HL-60 (cell line): ENCODE measurements at regions not wholly inside any gene's neighbourhood (a gene's known extent, or its start where the extent isn't known, plus 50 kb on each side); places are given as distances from the start of the nearest gene placed in this dataset.

ENCODE experiments used
- DNase-seq, 2 experiments: peaks; one replicate each; pipeline ENCODE4 v3.0.0-alpha.2; 2010 to 2020; ENCODE audit warnings: low read depth in 1 of 2, low spot score in 1 of 2
- H3K27ac ChIP-seq: fragments of 250-450 bp; sonication (Bioruptor Pico); replicated peaks from 2 replicates; pipeline ENCODE4 v1.5.1; 2020; ENCODE audit warnings: mild to moderate bottlenecking, moderate library complexity
- H3K27me3 ChIP-seq: fragments of 250-450 bp; sonication (Bioruptor Pico); 2 replicates; pipeline ENCODE4 v1.5.1; 2021; ENCODE audit warnings: mild to moderate bottlenecking, moderate library complexity; ENCODE audit not compliant: insufficient read depth, poor library complexity, severe bottlenecking
- H3K4me3 ChIP-seq: replicated peaks from 2 replicates; pipeline ENCODE4 v1.5.1; 2011; ENCODE audit warnings: mild to moderate bottlenecking, control low read depth, low read length; ENCODE audit not compliant: insufficient read depth
- GABPA ChIP-seq: IDR thresholded peaks from 2 replicates; pipeline ENCODE4 v1.6.1; 2012; ENCODE audit warnings: low read depth
- POLR2AphosphoS5 ChIP-seq: IDR thresholded peaks from 2 replicates; pipeline ENCODE4 v1.6.1; 2012; ENCODE audit warnings: low read depth
- SPI1 ChIP-seq: IDR thresholded peaks from 2 replicates; pipeline ENCODE4 v1.6.1; 2012; ENCODE audit warnings: low read depth, mild to moderate bottlenecking, borderline replicate concordance
- TF ChIP-seq, protein P1 (sequence below): IDR thresholded peaks from 2 replicates; pipeline ENCODE4 v1.6.1; 2012; ENCODE audit warnings: low read depth; ENCODE audit not compliant: insufficient replicate concordance
- TF ChIP-seq, protein P2 (sequence below): IDR thresholded peaks from one replicate; pipeline ENCODE4 v1.5.1; 2011; ENCODE audit warnings: low read length, control low read depth, inconsistent platforms; ENCODE audit not compliant: insufficient read depth

DNA sequence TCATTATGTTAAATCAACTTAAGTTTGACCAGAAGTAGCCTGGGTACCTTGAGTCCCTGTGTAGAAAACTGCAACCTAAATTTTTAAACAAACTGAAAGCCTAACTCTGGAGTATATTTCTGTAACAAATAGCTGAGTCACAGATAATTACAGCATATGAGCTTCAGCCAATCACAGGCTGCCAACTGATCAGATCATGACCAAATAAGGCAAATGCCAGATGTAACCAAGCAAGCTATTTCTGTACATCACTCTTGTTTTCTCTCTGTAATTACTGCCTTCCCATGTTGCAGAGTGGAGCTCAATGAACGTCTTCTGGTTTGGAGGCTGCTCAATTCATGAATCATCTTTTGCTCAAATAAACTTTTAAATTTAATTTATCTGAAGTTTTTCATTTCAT is 980.9 kb upstream of the DIAPH2 start:
- no peak for DNase-seq
- H3K27ac ChIP-seq, result no peak overlapping the region
- TF ChIP-seq, protein P1, sequence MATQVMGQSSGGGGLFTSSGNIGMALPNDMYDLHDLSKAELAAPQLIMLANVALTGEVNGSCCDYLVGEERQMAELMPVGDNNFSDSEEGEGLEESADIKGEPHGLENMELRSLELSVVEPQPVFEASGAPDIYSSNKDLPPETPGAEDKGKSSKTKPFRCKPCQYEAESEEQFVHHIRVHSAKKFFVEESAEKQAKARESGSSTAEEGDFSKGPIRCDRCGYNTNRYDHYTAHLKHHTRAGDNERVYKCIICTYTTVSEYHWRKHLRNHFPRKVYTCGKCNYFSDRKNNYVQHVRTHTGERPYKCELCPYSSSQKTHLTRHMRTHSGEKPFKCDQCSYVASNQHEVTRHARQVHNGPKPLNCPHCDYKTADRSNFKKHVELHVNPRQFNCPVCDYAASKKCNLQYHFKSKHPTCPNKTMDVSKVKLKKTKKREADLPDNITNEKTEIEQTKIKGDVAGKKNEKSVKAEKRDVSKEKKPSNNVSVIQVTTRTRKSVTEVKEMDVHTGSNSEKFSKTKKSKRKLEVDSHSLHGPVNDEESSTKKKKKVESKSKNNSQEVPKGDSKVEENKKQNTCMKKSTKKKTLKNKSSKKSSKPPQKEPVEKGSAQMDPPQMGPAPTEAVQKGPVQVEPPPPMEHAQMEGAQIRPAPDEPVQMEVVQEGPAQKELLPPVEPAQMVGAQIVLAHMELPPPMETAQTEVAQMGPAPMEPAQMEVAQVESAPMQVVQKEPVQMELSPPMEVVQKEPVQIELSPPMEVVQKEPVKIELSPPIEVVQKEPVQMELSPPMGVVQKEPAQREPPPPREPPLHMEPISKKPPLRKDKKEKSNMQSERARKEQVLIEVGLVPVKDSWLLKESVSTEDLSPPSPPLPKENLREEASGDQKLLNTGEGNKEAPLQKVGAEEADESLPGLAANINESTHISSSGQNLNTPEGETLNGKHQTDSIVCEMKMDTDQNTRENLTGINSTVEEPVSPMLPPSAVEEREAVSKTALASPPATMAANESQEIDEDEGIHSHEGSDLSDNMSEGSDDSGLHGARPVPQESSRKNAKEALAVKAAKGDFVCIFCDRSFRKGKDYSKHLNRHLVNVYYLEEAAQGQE, result no peak
- TF ChIP-seq, protein P2, sequence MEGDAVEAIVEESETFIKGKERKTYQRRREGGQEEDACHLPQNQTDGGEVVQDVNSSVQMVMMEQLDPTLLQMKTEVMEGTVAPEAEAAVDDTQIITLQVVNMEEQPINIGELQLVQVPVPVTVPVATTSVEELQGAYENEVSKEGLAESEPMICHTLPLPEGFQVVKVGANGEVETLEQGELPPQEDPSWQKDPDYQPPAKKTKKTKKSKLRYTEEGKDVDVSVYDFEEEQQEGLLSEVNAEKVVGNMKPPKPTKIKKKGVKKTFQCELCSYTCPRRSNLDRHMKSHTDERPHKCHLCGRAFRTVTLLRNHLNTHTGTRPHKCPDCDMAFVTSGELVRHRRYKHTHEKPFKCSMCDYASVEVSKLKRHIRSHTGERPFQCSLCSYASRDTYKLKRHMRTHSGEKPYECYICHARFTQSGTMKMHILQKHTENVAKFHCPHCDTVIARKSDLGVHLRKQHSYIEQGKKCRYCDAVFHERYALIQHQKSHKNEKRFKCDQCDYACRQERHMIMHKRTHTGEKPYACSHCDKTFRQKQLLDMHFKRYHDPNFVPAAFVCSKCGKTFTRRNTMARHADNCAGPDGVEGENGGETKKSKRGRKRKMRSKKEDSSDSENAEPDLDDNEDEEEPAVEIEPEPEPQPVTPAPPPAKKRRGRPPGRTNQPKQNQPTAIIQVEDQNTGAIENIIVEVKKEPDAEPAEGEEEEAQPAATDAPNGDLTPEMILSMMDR, result no peak
- TF ChIP-seq SPI1, result no peak
- TF ChIP-seq POLR2AphosphoS5, result no peak
- no peak for TF ChIP-seq GABPA
- no peak overlapping the region for H3K4me3 ChIP-seq
- no peaks in the 10 kb centered on the region for H3K27me3 ChIP-seq

DNA sequence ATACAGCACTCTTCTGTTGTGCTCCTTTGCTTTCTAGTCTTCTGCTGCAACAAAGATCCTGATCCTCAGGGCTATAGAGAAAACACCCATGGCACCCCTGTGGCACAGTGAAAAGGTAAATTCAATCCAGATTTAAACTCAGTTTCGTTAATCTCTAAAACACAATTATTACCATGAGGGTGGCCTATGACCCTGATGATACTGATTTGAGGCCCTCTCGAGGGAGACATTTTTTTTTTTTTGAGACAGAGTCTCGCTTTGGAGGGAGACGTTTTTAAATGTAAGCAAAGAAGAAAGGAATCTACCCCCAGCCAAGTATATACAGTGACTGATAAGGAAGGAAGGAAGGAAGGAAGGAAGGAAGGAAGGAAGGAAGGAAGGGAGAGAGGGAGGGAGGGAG is 967.8 kb upstream of the DIAPH2 start:
- H3K4me3 ChIP-seq, result no peak overlapping the region
- no peak overlapping the region for H3K27ac ChIP-seq
- TF ChIP-seq, protein P1, result no peak
- TF ChIP-seq, protein P2, result no peak
- TF ChIP-seq POLR2AphosphoS5 (no peak), SPI1 (no peak), GABPA (no peak)
- no peaks in the 10 kb centered on the region for H3K27me3 ChIP-seq
- DNase-seq, result no peak

DNA sequence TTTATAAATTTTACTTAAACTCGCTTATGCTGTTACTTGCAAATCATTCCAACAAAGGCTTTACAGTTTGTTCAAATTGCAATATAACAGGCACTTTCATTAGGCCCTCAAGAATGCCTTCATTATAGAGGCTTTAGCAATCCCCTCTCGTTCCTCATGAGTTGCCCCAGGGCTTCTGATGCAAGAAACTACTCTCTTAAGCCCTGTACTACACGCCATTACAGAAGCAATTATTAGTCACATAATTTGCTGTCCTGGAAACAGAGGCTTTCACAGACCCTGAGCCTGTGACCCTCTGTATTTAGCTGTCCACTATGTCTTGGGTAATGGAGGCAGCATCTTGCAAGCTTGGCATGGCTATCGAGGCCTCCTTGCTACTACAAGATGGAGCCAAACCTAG is 965.9 kb upstream of the DIAPH2 start:
- no peak overlapping the region for H3K4me3 ChIP-seq
- no peak overlapping the region for H3K27ac ChIP-seq
- H3K27me3 ChIP-seq, result no peaks in the 10 kb centered on the region
- TF ChIP-seq GABPA (no peak), SPI1 (no peak), POLR2AphosphoS5 (no peak)
- TF ChIP-seq, protein P2, result no peak
- TF ChIP-seq, protein P1, result no peak
- no peak for DNase-seq
